ENCODE measurements at regions not wholly inside any gene's neighbourhood (a gene's known extent, or its start where the extent isn't known, plus 50 kb on each side); places are given as distances from the start of the nearest gene placed in this dataset.
A peak's percentile ranks its signal among the peaks of the same experiment; 100 is the strongest.
"Not testable (repeated sequence)": the region's sequence is repeated elsewhere in the genome, so short reads cannot be mapped to it uniquely, and the experiment has no call there.

GRCh38 chr6:98044791-98045470, 761.9 kb upstream of the MMS22L start:
- DNase-seq: no peak

DNA sequence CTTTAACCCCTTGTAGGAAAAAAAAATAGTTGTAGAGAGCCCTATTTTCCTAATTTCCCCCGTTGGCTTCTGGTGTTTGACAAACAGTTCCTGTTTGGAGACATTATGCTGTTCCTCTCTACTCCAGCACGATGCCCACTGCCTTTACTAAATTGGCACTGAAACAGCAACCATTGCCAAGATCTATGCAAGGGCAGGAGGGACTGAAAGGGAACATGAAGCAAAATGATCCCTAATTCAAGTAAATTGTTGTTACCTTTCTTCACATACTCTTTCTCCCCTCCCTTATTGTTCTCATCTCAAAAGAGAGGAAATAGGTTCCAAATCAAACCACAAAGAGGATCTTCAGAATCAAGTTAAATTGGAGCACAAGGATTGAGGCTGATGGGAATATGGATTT, 764.1 kb upstream of the MMS22L start:
- no peak for DNase-seq

DNA sequence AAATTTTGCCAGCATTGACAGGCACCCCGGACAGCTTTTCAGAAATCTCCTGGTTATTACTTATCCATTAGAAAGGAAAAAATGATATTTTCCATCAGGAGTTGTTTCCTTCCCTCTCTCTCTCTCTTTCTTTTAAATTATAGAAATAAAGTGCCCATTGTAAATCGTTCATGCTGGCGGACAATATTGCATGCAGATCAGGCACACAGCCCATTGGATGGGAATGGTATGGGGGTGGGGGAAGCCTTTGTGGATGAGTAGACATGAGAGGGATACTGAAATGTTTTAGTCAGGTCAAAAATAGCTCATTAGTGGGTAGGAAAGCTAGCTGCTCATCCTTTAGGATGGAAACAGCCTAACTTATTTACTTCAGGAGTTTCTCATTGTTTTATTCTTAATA, 764.9 kb upstream of the MMS22L start:
- DNase-seq: no peak

GRCh38 chr6:98054453-98054852, 771.4 kb upstream of the MMS22L start:
- DNase-seq: no peak

- DNase-seq: no peak
Observed at GRCh38 chr6:98056955-98057354, 773.9 kb upstream of the MMS22L start.

- no peak for DNase-seq
Observed at GRCh38 chr6:98067375-98067774, 767.0 kb upstream of the POU3F2 start.

DNA sequence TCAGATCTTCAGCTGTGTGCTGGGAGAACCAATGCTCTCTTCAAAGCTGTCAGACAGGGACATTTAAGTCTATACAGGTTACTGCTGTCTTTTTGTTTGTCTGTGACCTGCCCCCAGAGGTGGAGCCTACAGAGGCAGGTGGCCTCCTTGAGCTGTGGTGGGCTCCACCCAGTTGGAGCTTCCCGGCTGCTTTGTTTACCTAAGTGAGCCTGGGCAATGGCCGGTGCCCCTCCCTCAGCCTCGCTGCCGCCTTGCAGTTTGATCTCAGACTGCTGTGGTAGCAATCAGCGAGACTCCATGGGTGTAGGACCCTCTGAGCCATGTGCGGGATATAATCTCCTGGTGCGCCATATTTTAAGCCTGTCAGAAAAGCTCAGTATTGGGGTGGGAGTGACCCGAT, 745.8 kb upstream of the POU3F2 start:
- not testable (repeated sequence) for DNase-seq

DNA sequence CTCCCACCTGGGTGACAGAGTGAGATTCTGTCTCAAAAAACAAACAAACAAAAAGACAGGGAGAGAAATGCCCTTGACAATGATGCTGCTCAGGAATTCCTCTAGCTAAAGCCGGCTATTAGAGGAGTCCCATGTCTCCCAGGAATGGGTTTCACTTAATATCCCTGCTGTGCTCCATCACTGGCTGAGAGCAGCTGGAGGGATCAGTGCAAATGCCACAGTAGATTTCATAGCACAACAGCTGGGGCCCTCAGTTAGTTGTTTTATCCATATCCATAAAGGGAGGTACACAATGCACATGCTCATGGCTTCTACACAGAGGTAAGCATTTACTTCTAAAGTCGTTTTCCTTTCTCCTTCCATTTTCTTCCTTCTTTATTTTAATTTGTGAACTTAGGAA, 742.0 kb upstream of the POU3F2 start:
- no peak for DNase-seq

- no peak for DNase-seq
Observed at GRCh38 chr6:98094696-98095095, 739.7 kb upstream of the POU3F2 start.

DNA sequence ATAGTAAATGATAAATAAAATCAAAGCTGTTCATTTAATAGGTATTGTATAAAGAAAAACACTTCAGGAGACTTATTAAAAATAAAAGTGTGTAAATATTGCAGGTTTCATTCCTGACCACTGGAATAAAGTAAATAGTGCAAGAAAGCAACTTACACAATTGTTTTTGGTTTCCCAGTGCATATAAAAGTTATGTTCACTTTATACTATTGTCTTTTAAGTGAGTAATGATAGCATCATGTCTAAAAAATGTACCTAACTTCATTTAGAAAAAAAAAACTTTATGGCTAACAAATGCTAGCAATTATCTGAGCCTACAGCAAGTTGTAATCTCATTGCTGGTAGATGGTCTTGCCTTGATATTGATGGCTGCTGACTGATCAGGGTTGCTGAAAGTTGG, 726.6 kb upstream of the POU3F2 start:
- DNase-seq: no peak

DNA sequence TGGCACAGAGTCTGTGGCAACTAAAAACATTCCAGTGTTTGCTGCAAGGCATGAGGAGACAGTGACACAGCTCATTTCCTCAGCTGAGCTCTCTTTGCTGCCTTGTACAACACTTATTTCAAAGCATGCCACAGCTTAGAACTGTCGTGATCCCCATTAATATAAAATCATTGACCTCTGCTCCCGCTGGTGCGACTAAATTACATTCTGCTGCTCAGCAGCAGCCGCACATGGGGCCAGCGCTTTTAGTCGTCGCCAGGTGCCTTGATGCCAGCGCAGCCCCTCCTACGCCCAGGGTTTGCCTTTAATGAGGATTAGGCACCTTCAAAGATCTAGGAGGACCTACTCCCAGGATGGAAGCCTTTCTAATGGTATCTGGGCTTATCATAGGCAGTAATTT, 717.9 kb upstream of the POU3F2 start:
- no peak for DNase-seq

- DNase-seq: no peak
Observed at GRCh38 chr6:98117068-98117467, 717.3 kb upstream of the POU3F2 start.

- no peak for DNase-seq
Observed at GRCh38 chr6:98118397-98119045, 715.9 kb upstream of the POU3F2 start.

DNA sequence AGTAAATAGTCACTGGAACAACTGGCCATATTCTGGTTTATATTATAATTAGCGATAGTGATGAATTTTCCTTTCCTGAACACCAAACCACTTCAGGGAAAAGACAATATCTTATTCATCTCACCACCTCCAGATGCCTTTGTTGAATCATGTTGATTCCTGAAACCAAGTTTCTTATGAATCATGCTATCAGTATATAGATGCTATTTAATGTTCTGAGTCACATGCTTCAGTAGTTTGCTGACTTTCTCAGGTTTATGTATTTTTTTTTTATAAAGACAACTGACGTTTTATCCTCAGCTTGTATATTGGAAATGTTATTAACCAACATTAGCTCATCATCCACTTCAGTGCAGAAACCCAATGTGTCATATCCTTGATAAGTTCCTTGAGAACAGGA, 710.2 kb upstream of the POU3F2 start:
- DNase-seq: no peak

- DNase-seq: no peak
Observed at GRCh38 chr6:98131290-98131990, 702.9 kb upstream of the POU3F2 start.

- peak; percentile 62 for DNase-seq
Observed at GRCh38 chr6:98136333-98136732, 698.0 kb upstream of the POU3F2 start.

DNA sequence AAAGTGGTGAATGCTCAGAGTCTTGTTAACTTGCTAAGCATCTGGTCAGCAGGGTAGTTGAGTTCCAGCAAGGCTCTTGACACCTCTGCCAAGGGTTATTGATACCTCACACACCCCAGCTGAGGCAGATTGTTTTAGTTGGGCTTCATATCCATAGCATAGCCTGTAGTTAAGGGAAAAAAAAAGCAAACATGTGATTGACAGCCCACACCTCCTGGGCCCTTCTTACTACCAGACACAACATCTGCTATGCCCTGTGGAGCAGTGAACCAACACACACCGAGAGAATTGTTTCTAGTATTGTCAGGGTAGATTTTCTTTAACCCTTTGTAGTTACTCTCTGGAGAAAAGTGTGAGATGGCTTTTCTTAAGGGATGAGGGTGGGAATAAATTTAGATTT, 697.0 kb upstream of the POU3F2 start:
- DNase-seq: no peak

GRCh38 chr6:98142839-98143238, 691.5 kb upstream of the POU3F2 start:
- no peak for DNase-seq

DNA sequence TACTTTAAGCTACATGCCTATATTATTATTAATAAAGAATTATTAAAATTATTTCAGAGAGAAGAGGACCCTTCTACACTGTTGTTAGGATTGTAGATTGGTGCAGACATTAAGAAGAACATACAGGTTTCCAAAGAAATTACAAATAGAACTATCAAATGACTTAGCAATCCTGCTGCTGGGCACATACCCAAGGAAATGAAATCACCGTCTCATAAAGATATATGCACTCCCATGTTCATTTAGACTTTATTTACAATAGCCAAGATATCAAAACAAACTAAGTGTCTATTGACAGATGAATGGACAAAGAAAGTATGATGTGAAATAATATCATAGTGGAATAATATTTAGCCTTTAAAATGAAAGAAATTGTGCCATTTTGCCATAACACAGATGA, 687.7 kb upstream of the POU3F2 start:
- no peak for DNase-seq

DNA sequence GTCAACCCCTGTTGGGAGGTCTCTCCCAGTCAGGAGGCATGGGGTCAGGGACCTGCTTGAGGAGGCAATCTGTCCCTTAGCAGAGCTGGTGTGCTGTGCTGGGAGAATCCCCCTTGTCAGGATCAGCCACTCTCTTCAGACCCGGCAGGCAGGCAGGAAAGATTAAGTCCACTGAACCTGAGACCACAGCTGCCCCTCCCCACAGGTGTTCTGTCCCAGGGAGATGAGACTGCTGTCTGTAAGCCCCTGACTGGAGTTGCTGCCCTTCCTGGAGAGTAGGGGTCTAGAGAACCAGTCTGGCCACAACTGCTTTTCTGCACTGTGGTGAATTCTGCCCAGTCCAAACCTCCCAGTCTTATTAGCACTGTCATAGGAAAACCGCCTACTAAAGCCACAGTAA, 677.8 kb upstream of the POU3F2 start:
- DNase-seq: no peak

GRCh38 chr6:98179606-98180005, 654.8 kb upstream of the POU3F2 start:
- DNase-seq: no peak

DNA sequence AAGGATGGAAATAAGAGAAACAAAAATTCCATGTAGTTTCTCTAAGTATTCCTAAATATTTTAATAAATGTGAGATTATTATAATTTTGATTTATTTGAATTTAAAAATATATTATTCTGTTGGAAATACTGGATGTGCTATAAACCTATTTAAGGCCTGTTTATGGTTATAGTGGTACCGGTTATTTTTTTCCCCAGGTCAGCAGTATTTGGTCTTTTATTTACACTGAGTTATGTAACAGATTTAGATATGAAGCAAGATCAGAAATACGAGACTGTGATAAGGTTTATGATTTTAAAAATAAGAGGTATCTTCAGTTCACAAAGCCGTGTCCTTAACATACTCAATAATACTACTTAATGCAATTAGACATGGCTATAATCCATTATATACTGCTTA, 634.3 kb upstream of the POU3F2 start:
- DNase-seq: no peak

GRCh38 chr6:98203170-98203806, 631.1 kb upstream of the POU3F2 start:
- no peak for DNase-seq

- DNase-seq: no peak
Observed at GRCh38 chr6:98212468-98212867, 621.9 kb upstream of the POU3F2 start.
